C4-2B (cell line): ENCODE measurements at regions not wholly inside any gene's neighbourhood (a gene's known extent, or its start where the extent isn't known, plus 50 kb on each side); places are given as distances from the start of the nearest gene placed in this dataset.

Experiments used
- CTCF ChIP-seq: fragments of 450-650 bp; conservative IDR thresholded peaks from 2 replicates; pipeline ENCODE4 v1.5.1; 2017; ENCODE audit warnings: mild to moderate bottlenecking
- ZFX ChIP-seq: fragments of 450-650 bp; IDR thresholded peaks from 2 replicates; pipeline ENCODE4 v1.6.1; 2017

- TF ChIP-seq CTCF (peak; percentile 43), ZFX (no peak)
These were observed 178.4 kb upstream of the GPRIN3 start for GRCh38 chr4:89486042-89486441.
